ENCODE measurements at regions not wholly inside any gene's neighbourhood (a gene's known extent, or its start where the extent isn't known, plus 50 kb on each side); places are given as distances from the start of the nearest gene placed in this dataset.
A peak's percentile ranks its signal among the peaks of the same experiment; 100 is the strongest.
"Not testable (repeated sequence)": the region's sequence is repeated elsewhere in the genome, so short reads cannot be mapped to it uniquely, and the experiment has no call there.

DNA sequence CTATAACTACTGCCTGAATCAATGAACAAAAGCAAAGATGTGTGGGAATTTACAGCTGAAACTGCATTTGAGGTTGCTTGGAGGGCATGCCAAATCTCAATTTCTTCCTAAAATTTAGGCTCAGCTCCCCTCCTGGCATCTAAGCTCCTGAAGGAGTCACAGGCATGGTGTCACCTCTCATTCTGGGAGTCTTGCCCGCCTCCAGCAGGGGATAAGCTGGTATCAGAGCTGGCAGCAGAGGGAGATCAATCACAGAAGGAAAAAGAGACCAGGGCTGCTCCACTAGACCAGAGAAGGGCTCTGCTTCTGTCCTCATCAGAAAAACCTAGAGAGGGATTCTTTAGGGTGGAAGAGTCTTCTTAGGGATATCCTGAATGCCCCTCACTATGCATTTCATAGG lies 150.4 kb upstream of the SLC6A11 start:
- DNase-seq (ENCODE audit: low read depth) = no peak

DNA sequence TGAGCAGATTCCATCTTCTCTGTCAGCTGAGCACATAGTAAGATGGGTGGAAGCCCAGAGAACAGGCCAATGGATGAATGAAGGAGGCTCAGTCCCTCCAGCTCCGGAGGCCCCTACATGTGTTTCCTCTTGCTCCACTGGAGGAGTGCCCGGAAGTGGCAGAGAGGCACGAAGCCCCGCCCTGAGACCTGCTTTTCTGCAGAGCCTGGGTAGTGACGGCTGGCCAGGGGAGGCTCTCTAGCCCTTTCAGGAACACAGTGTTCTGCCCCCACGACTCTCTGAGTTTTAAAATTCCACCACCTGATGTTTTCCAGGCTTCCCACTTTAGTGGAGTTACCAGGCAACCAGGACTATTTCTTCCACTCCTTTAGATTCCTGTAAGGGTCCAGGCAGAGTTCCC lies 149.4 kb upstream of the SLC6A11 start:
- DNase-seq (ENCODE audit: low read depth) = no peak

GRCh38 chr3:10667269-10667668 lies 148.8 kb upstream of the SLC6A11 start:
- no peak for DNase-seq (ENCODE audit: low read depth)

GRCh38 chr3:10667901-10668476 lies 148.0 kb upstream of the SLC6A11 start:
- DNase-seq (ENCODE audit: low read depth) = no peak

DNA sequence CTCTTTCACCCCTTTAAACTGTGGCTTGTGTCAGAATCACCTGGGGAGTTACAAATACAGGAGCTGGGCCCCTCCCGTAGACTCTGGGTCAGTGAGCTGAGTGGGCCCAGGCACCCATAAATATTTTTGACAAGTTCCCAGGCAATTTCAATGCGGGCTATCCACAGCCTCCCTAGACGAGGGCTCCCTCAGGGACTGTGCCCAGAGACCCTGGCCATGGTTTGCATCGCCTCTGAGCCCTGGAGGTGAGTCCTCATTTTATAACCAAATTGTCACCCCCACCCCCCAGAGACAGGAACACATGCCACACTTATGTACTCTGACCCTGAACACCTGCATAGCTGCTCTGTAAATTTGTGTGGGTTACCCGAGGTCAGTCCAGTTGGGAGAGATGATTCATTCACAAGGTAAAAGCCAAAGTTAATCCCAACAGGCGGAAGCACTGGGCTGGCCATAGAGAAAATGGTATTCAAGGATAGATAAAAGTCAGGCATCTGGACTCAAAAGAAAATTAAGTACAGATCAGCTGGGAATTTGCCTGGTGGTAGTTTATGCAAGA lies 146.5 kb upstream of the SLC6A11 start:
- no peak for DNase-seq (ENCODE audit: low read depth)

DNA sequence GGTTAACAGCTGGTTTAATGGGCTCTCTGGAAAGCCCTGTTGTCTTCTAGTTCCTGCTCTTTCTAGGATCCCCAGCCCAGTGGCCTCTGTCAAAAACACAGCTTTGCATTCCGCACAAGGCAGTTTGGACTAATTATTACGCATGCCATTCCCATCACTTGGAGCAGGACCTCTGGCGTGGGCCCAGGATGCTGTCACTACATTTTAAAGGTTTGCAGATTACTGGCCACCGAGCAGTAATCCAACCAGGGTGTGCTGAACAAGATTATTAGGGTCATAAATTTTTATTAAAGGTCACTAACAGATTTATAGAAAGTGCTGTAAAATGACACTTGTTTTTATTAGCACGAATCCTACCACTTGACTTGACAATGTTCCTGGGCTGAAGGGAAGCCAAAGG lies 143.6 kb upstream of the SLC6A11 start:
- DNase-seq (ENCODE audit: low read depth) = no peak

DNA sequence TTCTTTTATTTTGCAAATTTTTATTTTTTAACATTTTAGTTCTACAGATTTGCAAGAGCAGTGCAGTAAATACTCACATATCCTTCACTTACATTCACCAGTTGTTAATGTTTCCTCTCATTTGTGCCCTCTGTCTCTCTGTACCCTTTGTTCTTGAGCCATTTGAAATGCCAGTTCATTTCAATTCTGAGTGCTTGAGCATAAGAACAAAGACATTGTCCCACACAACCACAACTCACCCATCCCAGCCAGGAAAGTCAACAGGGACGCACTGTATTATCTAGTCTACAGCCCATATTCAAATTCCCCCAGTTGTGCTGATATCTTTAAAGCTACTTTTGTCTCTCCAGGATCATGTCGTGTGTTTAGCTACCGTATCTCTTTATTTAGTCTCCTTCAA lies 141.4 kb upstream of the SLC6A11 start:
- DNase-seq (ENCODE audit: low read depth) = no peak

- no peak for DNase-seq (ENCODE audit: low read depth)
These were observed 139.1 kb upstream of the SLC6A11 start for GRCh38 chr3:10676905-10677304.

DNA sequence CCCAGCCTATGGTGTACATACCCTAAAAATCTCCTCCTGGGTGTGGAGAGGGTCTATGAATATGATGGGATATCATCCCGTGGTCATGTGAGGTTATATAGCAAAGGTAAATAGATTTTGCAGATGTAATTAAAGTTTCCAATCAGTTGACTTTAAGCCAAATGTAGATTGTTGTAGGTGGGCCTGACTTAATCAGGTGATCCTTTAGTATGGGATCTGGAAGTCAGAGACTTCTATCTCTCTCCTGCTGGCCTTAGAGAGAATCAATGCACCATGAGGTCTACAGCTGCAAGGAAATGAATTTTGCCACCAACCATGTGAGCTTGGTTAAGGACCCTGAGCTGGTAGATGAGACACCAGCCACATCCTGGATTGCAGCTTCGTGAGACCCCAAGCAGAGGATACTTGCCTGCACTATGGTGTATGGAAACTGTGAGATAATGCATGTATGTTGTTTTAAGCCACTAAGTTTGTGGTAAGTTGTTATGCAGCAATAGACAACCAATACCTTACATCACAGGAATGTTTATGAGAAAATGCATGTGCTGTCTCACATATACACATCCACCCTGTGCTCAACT lies 137.1 kb upstream of the SLC6A11 start:
- no peak for DNase-seq (ENCODE audit: low read depth)

GRCh38 chr3:10680796-10681195 lies 135.2 kb upstream of the SLC6A11 start:
- no peak for DNase-seq (ENCODE audit: low read depth)

DNA sequence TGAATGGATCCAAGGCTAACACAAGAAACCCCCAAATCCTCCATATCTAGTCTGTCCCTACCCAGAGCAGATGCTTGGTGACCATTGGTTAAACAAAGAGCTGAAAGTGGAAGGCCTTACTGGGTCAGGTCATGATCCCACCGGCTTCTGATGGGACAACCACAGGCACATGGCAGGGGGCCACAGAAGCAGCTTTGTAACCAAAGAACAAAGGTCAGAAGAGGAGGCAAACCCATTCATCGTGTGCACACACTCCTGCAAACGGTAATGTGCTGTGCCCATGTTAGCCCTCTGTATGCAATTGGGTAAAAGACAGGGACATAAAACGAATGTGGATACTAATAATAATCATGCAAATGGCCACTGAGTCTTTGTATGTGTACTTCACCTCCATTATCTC lies 133.3 kb upstream of the SLC6A11 start:
- no peak for DNase-seq (ENCODE audit: low read depth)

- DNase-seq (ENCODE audit: low read depth) = peak; percentile 48
These were observed 132.9 kb upstream of the SLC6A11 start for GRCh38 chr3:10683106-10683505.

- DNase-seq (ENCODE audit: low read depth) = no peak
These were observed 127.9 kb upstream of the SLC6A11 start for GRCh38 chr3:10688126-10688525.

GRCh38 chr3:10688548-10689172 lies 127.4 kb upstream of the SLC6A11 start:
- no peak for DNase-seq (ENCODE audit: low read depth)

- no peak for DNase-seq (ENCODE audit: low read depth)
These were observed 123.9 kb upstream of the SLC6A11 start for GRCh38 chr3:10692039-10692622.

DNA sequence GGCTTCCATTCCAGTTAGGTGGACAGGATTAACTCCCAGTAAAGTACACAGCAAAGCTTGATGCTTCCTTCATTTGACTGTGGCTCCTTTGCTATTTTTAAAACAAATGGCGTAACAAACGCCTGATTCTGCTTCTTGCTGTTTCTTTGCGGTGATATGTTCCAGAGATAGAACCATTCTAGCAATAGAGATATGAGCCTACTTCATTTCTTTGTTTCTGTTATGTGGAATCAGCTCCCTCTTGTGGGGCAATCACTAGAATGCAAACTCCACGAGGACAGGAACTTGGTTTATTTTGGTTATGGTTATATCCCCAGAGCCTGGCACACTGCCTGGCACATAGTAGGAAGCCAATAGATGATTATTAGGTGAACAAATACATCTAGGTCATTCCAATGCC lies 122.6 kb upstream of the SLC6A11 start:
- DNase-seq (ENCODE audit: low read depth) = peak; percentile 25

DNA sequence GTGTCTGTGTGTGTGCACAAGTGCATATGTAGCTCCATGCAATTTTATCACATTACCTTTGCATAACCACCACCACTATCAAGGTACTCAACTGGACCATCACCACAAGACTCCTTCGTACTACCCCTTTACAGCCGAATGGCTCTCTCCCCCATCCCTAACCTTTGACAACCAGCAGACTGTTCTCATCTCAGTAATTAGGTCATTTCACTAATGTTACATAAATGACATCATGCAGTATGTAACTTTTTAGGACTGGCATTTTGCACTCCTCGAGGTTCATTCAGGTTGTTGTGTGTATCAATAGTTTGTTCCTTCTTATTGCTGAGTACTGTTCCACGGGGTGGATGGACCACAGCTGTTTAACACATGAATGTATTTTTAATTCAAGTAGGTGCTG lies 121.8 kb upstream of the SLC6A11 start:
- no peak for DNase-seq (ENCODE audit: low read depth)

DNA sequence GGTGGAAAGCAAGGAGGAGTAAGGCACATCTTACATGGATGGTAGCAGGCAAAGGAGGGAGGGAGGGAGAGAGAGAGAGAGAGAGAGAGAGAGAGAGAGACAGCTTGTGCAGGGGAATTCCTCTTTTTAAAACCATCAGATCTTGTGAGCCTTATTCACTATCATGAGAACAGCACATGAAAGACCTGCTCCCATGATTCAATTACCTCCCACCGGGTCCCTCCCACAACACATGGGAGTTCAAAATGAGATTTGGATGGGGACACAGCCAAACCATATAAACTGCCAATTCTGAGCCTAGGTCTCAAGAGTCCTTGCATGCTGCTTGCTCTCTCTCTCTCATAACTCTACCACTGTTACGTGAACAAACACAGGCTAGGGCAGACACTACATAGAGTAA lies 120.8 kb upstream of the SLC6A11 start:
- not testable (repeated sequence) for DNase-seq (ENCODE audit: low read depth)

GRCh38 chr3:10695595-10696285 lies 120.3 kb upstream of the SLC6A11 start:
- DNase-seq (ENCODE audit: low read depth) = no peak

DNA sequence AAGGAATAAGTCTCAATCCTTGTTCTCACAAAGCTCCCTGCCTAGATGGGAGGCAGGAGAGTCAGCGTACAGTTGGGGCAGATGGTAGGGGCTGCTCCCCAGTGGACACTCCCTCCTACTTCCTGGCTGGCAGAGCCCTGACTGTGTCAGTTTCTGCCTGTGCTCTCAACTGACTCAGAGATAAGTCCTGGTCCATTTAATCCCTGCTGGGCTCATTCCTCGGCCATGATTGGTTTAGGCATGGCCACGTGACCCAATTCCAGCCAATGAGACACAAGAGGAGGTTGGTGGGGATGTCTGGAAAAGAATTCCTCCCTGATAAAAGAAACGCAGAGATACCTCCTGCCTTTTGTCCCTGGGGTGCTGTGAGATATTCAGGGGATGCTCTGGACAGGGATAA lies 118.1 kb upstream of the SLC6A11 start:
- peak; percentile 34 for DNase-seq (ENCODE audit: low read depth)

DNA sequence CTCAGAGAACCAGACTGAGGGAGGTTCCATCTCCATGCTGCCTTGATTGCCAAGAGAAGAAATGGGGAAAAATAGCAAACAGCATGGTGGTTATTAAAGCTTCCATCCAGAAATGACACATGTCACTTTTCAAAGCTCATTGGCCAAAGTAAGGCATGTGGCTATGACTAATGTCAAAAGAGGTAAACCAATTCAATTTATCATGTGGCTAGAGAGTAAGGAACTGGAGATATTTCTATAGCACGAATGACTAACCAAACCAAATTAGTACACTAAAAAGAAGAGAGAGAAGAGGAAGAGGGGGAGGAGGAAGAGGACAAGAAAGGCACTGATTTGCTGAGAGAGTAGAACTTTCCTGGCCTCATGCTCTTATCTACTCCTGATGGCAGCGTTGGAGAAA lies 115.2 kb upstream of the SLC6A11 start:
- no peak for DNase-seq (ENCODE audit: low read depth)

GRCh38 chr3:10702961-10703740 lies 112.9 kb upstream of the SLC6A11 start:
- DNase-seq (ENCODE audit: low read depth) = peak; percentile 39

All from RPMI7951 (cell line).